HL-60/S4 treated with retinoic acid at 250 ng/mL for 4 days and 3 days (cell line): ENCODE measurements at regions not wholly inside any gene's neighbourhood (a gene's known extent, or its start where the extent isn't known, plus 50 kb on each side); places are given as distances from the start of the nearest gene placed in this dataset.
"Not testable (repeated sequence)": the region's sequence is repeated elsewhere in the genome, so short reads cannot be mapped to it uniquely, and the experiment has no call there.

Experiments
- in situ Hi-C: fragments of 300-500 bp; cut with MboI; formaldehyde crosslinking; loops from 2 replicates; pipeline ENCODE4 v1.7.0; 2022; ENCODE audit warnings: low sequenced_read_pairs

- in situ Hi-C loops, result no loop called here
These were observed 611.9 kb upstream of the ADAMTS5 start for GRCh38 chr21:27578741-27579265.

- in situ Hi-C loops, result no loop called here
These were observed 605.8 kb upstream of the ADAMTS5 start for GRCh38 chr21:27572696-27573095.

- in situ Hi-C loops, result no loop called here
These were observed 604.8 kb upstream of the ADAMTS5 start for GRCh38 chr21:27571706-27572105.

- in situ Hi-C loops, result no loop called here
These were observed 603.5 kb upstream of the ADAMTS5 start for GRCh38 chr21:27570306-27570868.

GRCh38 chr21:27569831-27570230, 602.9 kb upstream of the ADAMTS5 start:
- in situ Hi-C loops, result no loop called here

GRCh38 chr21:27569091-27569490, 602.2 kb upstream of the ADAMTS5 start:
- in situ Hi-C loops, result no loop called here

- in situ Hi-C loops, result no loop called here
These were observed 600.5 kb upstream of the ADAMTS5 start for GRCh38 chr21:27567381-27567780.

- in situ Hi-C loops, result no loop called here
These were observed 599.6 kb upstream of the ADAMTS5 start for GRCh38 chr21:27566521-27566920.

GRCh38 chr21:27565364-27565763, 598.5 kb upstream of the ADAMTS5 start:
- in situ Hi-C loops, result no loop called here

GRCh38 chr21:27564684-27565301, 597.9 kb upstream of the ADAMTS5 start:
- in situ Hi-C loops, result no loop called here

GRCh38 chr21:27562303-27562702, 595.4 kb upstream of the ADAMTS5 start:
- in situ Hi-C loops, result no loop called here

- in situ Hi-C loops, result no loop called here
These were observed 594.2 kb upstream of the ADAMTS5 start for GRCh38 chr21:27561116-27561515.

- in situ Hi-C loops, result no loop called here
These were observed 590.5 kb upstream of the ADAMTS5 start for GRCh38 chr21:27557356-27557755.

- in situ Hi-C loops, result no loop called here
These were observed 589.1 kb upstream of the ADAMTS5 start for GRCh38 chr21:27555996-27556395.

- in situ Hi-C loops, result no loop called here
These were observed 583.4 kb upstream of the ADAMTS5 start for GRCh38 chr21:27550287-27550686.

- in situ Hi-C loops, result no loop called here
These were observed 581.6 kb upstream of the ADAMTS5 start for GRCh38 chr21:27548486-27548885.

- in situ Hi-C loops, result no loop called here
These were observed 579.0 kb upstream of the ADAMTS5 start for GRCh38 chr21:27545754-27546349.

GRCh38 chr21:27542126-27542525, 575.2 kb upstream of the ADAMTS5 start:
- in situ Hi-C loops, result not testable (repeated sequence)

GRCh38 chr21:27536319-27536718, 569.4 kb upstream of the ADAMTS5 start:
- in situ Hi-C loops, result no loop called here

GRCh38 chr21:27535188-27535587, 568.3 kb upstream of the ADAMTS5 start:
- in situ Hi-C loops, result no loop called here

GRCh38 chr21:27534206-27534605, 567.3 kb upstream of the ADAMTS5 start:
- in situ Hi-C loops, result no loop called here

- in situ Hi-C loops, result no loop called here
These were observed 565.2 kb upstream of the ADAMTS5 start for GRCh38 chr21:27532076-27532475.
